ENCODE measurements at regions not wholly inside any gene's neighbourhood (a gene's known extent, or its start where the extent isn't known, plus 50 kb on each side); places are given as distances from the start of the nearest gene placed in this dataset.

- TF ChIP-seq NANOG (IDR thresholded peaks at IDR 0.05; ENCODE audit: insufficient read depth, low read depth, low read length, poor library complexity, severe bottlenecking) (no peak), CHD2 (IDR thresholded peaks at IDR 0.05; ENCODE audit: low read length) (no peak), BACH1 (IDR thresholded peaks at IDR 0.05; ENCODE audit: low read length) (no peak), RAD21 (IDR thresholded peaks at IDR 0.05 in 1 of 2, conservative IDR thresholded peaks at IDR 0.05 in 1 of 2; ENCODE audit: low read depth in 2 of 2, low read length in 2 of 2) (no peak), PHF8 (conservative IDR thresholded peaks at IDR 0.05; ENCODE audit: low read depth, low read length) (no peak)
Observed at GRCh38 chr2:11102466-11102865, 52.8 kb upstream of the SLC66A3 start (continued).

Measured in H1 (cell line).